ENCODE measurements at regions not wholly inside any gene's neighbourhood (a gene's known extent, or its start where the extent isn't known, plus 50 kb on each side); places are given as distances from the start of the nearest gene placed in this dataset.

DNA sequence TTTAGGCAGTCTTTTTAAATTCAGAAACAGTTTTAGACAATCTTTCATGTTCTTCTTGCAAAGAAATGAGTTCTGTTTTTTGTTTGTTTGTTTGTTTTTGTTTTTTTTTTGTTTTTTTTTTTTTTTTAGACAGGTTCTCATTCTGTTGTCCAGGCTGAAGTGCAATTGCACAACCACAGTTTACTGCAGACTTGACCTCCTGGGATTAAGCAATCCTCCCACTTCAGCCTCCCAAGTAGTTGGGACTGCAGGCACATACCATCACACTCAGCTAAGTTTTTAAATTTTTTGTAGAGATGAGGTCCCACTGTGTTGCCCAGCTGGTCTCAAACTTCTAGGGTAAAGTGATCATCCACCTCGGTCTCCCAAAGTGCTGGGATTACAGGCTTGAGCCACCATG, 96.2 kb downstream of the OTOR start:
- no peak overlapping the region for H3K4me3 ChIP-seq
- no TSS peak for BruUV-seq (replicated peaks)
- ChIA-PET SMC1A (ENCODE audit: uncharacterized antibody, unreplicated experiment) (interaction anchor here (1.0 kb wide), 1 partner anchor 34 kb away, joined by 3 read pairs; no protein-coding TSS in a partner anchor), RAD21 (ENCODE audit: unreplicated experiment) (no interaction called here), CTCF (interaction anchor here (1.0 kb wide), 1 partner anchor 8 kb away, joined by 3 read pairs; no protein-coding TSS in a partner anchor), POLR2A (interaction anchor here (0.6 kb wide), 1 partner anchor 516 kb away, joined by 5 read pairs; no protein-coding TSS in a partner anchor)
- ATAC-seq (no peak), DNase-seq (ENCODE audit: low read depth, low spot score) (no peak), FAIRE-seq (no peak)
- WGBS (ENCODE audit: insufficient coverage, insufficient replicate concordance, low lambda C conversion rate, missing lambda C conversion rate), result 7% methylated on average over 1 of the region's 1 CpG
- no peaks in the 10 kb centered on the region for H4K20me1 ChIP-seq (ENCODE audit: control insufficient read depth, insufficient read depth)
- H3K79me2 ChIP-seq (ENCODE audit: control insufficient read depth, insufficient read depth, low read length), result no peaks in the 10 kb centered on the region
- no peak overlapping the region for H3K27ac ChIP-seq (ENCODE audit: control insufficient read depth, insufficient read depth)
- no peak overlapping the region for H3K9ac ChIP-seq (ENCODE audit: control insufficient read depth, insufficient read depth, low read length)
- no peak overlapping the region for H3K4me2 ChIP-seq (ENCODE audit: control insufficient read depth, insufficient read depth)
- H3K4me1 ChIP-seq (ENCODE audit: control insufficient read depth, insufficient read depth, low read length), result no peaks in the 10 kb centered on the region
- H3K27me3 ChIP-seq (replicated peaks in 1 of 2; ENCODE audit: control insufficient read depth in 2 of 2, insufficient read depth in 2 of 2, low read length in 1 of 2), result no peaks in the 10 kb centered on the region
- H2AFZ ChIP-seq (ENCODE audit: control insufficient read depth, low read depth, low read length), result no peak overlapping the region
- no peaks in the 10 kb centered on the region for H3K9me3 ChIP-seq (replicated peaks; ENCODE audit: control insufficient read depth, insufficient read depth, low read length)
- in situ Hi-C loops (cut with MboI) (no loop called here), intact Hi-C loops (cut with micrococcal nuclease; ENCODE audit: unreplicated experiment) (no loop called here)
- no peaks in the 10 kb centered on the region for H3K36me3 ChIP-seq (ENCODE audit: control insufficient read depth in 2 of 2, insufficient read depth in 2 of 2, low read length in 1 of 2)
- TF ChIP-seq, protein P1, sequence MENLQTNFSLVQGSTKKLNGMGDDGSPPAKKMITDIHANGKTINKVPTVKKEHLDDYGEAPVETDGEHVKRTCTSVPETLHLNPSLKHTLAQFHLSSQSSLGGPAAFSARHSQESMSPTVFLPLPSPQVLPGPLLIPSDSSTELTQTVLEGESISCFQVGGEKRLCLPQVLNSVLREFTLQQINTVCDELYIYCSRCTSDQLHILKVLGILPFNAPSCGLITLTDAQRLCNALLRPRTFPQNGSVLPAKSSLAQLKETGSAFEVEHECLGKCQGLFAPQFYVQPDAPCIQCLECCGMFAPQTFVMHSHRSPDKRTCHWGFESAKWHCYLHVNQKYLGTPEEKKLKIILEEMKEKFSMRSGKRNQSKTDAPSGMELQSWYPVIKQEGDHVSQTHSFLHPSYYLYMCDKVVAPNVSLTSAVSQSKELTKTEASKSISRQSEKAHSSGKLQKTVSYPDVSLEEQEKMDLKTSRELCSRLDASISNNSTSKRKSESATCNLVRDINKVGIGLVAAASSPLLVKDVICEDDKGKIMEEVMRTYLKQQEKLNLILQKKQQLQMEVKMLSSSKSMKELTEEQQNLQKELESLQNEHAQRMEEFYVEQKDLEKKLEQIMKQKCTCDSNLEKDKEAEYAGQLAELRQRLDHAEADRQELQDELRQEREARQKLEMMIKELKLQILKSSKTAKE (IDR thresholded peaks at IDR 0.05; ENCODE audit: low read depth, poor library complexity, severe bottlenecking), result no peak
- TF ChIP-seq, protein P2, sequence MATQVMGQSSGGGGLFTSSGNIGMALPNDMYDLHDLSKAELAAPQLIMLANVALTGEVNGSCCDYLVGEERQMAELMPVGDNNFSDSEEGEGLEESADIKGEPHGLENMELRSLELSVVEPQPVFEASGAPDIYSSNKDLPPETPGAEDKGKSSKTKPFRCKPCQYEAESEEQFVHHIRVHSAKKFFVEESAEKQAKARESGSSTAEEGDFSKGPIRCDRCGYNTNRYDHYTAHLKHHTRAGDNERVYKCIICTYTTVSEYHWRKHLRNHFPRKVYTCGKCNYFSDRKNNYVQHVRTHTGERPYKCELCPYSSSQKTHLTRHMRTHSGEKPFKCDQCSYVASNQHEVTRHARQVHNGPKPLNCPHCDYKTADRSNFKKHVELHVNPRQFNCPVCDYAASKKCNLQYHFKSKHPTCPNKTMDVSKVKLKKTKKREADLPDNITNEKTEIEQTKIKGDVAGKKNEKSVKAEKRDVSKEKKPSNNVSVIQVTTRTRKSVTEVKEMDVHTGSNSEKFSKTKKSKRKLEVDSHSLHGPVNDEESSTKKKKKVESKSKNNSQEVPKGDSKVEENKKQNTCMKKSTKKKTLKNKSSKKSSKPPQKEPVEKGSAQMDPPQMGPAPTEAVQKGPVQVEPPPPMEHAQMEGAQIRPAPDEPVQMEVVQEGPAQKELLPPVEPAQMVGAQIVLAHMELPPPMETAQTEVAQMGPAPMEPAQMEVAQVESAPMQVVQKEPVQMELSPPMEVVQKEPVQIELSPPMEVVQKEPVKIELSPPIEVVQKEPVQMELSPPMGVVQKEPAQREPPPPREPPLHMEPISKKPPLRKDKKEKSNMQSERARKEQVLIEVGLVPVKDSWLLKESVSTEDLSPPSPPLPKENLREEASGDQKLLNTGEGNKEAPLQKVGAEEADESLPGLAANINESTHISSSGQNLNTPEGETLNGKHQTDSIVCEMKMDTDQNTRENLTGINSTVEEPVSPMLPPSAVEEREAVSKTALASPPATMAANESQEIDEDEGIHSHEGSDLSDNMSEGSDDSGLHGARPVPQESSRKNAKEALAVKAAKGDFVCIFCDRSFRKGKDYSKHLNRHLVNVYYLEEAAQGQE (IDR thresholded peaks at IDR 0.05; ENCODE audit: low read depth, low read length), result no peak
- TF ChIP-seq, protein P3, sequence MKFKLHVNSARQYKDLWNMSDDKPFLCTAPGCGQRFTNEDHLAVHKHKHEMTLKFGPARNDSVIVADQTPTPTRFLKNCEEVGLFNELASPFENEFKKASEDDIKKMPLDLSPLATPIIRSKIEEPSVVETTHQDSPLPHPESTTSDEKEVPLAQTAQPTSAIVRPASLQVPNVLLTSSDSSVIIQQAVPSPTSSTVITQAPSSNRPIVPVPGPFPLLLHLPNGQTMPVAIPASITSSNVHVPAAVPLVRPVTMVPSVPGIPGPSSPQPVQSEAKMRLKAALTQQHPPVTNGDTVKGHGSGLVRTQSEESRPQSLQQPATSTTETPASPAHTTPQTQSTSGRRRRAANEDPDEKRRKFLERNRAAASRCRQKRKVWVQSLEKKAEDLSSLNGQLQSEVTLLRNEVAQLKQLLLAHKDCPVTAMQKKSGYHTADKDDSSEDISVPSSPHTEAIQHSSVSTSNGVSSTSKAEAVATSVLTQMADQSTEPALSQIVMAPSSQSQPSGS (IDR thresholded peaks at IDR 0.05; ENCODE audit: low read length), result no peak
- no peak for TF ChIP-seq HDAC2 (IDR thresholded peaks at IDR 0.05)
- no peak for TF ChIP-seq PAX5 (IDR thresholded peaks at IDR 0.05; ENCODE audit: borderline replicate concordance, low read depth, low read length)
- no peak for TF ChIP-seq CEBPZ (IDR thresholded peaks at IDR 0.05; ENCODE audit: low read depth, low read length)
- TF ChIP-seq RELA (IDR thresholded peaks at IDR 0.05; ENCODE audit: borderline replicate concordance, partially characterized antibody), result no peak
- TF ChIP-seq, protein P4, sequence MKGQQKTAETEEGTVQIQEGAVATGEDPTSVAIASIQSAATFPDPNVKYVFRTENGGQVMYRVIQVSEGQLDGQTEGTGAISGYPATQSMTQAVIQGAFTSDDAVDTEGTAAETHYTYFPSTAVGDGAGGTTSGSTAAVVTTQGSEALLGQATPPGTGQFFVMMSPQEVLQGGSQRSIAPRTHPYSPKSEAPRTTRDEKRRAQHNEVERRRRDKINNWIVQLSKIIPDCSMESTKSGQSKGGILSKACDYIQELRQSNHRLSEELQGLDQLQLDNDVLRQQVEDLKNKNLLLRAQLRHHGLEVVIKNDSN (IDR thresholded peaks at IDR 0.05; ENCODE audit: borderline replicate concordance, extremely low read length, insufficient read depth, low read depth, low read length), result no peak
- no peak for TF ChIP-seq STAT1 (conservative IDR thresholded peaks at IDR 0.05)
- TF ChIP-seq IRF3 (IDR thresholded peaks at IDR 0.05), result no peak
